K562 (cell line): ENCODE measurements at regions not wholly inside any gene's neighbourhood (a gene's known extent, or its start where the extent isn't known, plus 50 kb on each side); places are given as distances from the start of the nearest gene placed in this dataset.
A peak's percentile ranks its signal among the peaks of the same experiment; 100 is the strongest.

Experiments
- CREB3L1 ChIP-seq: fragments of 450-650 bp; IDR thresholded peaks from 2 replicates; pipeline ENCODE4 v1.6.1; 2014; ENCODE audit warnings: low read depth, mild to moderate bottlenecking, moderate library complexity, borderline replicate concordance
- DPF2 ChIP-seq: fragments of 450-650 bp; IDR thresholded peaks from 2 replicates; pipeline ENCODE4 v1.6.1; 2016
- E2F8 ChIP-seq: fragments of 450-650 bp; IDR thresholded peaks from 2 replicates; pipeline ENCODE4 v1.7.1; 2018; ENCODE audit warnings: mild to moderate bottlenecking, low read depth; ENCODE audit not compliant: partially characterized antibody
- MIER1 ChIP-seq: fragments of 450-650 bp; IDR thresholded peaks from 2 replicates; pipeline ENCODE4 v1.6.1; 2016; ENCODE audit warnings: antibody characterized with exemption, mild to moderate bottlenecking, low read depth
- MNT ChIP-seq, 2 experiments: fragments of 450-650 bp; conservative IDR thresholded peaks; 2 replicates each; pipeline ENCODE4 v1.6.1; 2017; ENCODE audit warnings: mild to moderate bottlenecking in 2 of 2, moderate library complexity in 2 of 2
- MXI1 ChIP-seq: IDR thresholded peaks from 2 replicates; pipeline ENCODE4 v1.6.1; 2011; ENCODE audit warnings: low read depth, mild to moderate bottlenecking, improper control_type of control experiment, low read length
- NFIC ChIP-seq: fragments of 450-650 bp; IDR thresholded peaks from 2 replicates; pipeline ENCODE4 v1.6.1; 2017; ENCODE audit warnings: mild to moderate bottlenecking, inconsistent platforms
- NR4A1 ChIP-seq, 2 experiments: fragments of 250-450 bp in 1 of 2; fragments of 450-650 bp in 1 of 2; sonication (Bioruptor Pico) in 1 of 2; IDR thresholded peaks; 2 replicates each; pipeline versions ENCODE4 v1.4.0 to v1.6.1; 2016 to 2020; ENCODE audit warnings: mild to moderate bottlenecking in 2 of 2, missing compliant biosample characterization in 1 of 2, missing genetic modification characterization in 1 of 2, moderate library complexity in 1 of 2
- RAD51 ChIP-seq: fragments of 450-650 bp; IDR thresholded peaks from 2 replicates; pipeline ENCODE4 v1.7.1; 2016; ENCODE audit warnings: low read depth, mild to moderate bottlenecking, borderline replicate concordance
- SRF ChIP-seq, 2 experiments: fragments of 250-450, 450-650 bp in 1 of 2; sonication (Bioruptor Pico) in 1 of 2; sonication (generic) in 1 of 2; formaldehyde crosslinking; IDR thresholded peaks; 2 replicates each; pipeline versions ENCODE4 v1.5.0 to v1.5.1; 2020 to 2022; ENCODE audit warnings: mild to moderate bottlenecking in 1 of 2, missing genetic modification reagents in 1 of 2
- TGIF2 ChIP-seq: sonication (generic); formaldehyde crosslinking; IDR thresholded peaks from 2 replicates; pipeline ENCODE4 v1.8.1; 2022; ENCODE audit warnings: mild to moderate bottlenecking, missing genetic modification reagents, moderate library complexity
- THAP12 ChIP-seq: fragments of 250-450 bp; sonication (Bioruptor Pico); IDR thresholded peaks from 2 replicates; pipeline ENCODE4 v1.9.0; 2021; ENCODE audit warnings: mild to moderate bottlenecking, inconsistent platforms
- ZFP36 ChIP-seq: fragments of 150-350 bp; IDR thresholded peaks from 2 replicates; pipeline ENCODE4 v1.6.1; 2018; ENCODE audit warnings: low read length, low read depth; ENCODE audit not compliant: partially characterized antibody
- ZNF121 ChIP-seq: sonication (generic); formaldehyde crosslinking; conservative IDR thresholded peaks from 2 replicates; pipeline ENCODE4 v1.8.0; 2022; ENCODE audit warnings: missing genetic modification reagents
- ZNF57 ChIP-seq: fragments of 450-650 bp; formaldehyde crosslinking; IDR thresholded peaks from 2 replicates; pipeline ENCODE4 v1.4.0; 2020; ENCODE audit warnings: mild to moderate bottlenecking, moderate library complexity
- ZNF639 ChIP-seq, 2 experiments: fragments of 200-800 bp in 1 of 2; sonication (Bioruptor generic) in 1 of 2; sonication (generic) in 1 of 2; formaldehyde crosslinking in 1 of 2; IDR thresholded peaks in 1 of 2; conservative IDR thresholded peaks in 1 of 2; 2 replicates each; pipeline versions ENCODE4 v1.5.0 to v1.6.1; 2016 to 2020; ENCODE audit warnings: missing compliant biosample characterization in 1 of 2, missing genetic modification characterization in 1 of 2, missing genetic modification reagents in 1 of 2
- ZNF778 ChIP-seq: fragments of 450-650 bp; formaldehyde crosslinking; IDR thresholded peaks from 2 replicates; pipeline ENCODE4 v1.4.0; 2020; ENCODE audit warnings: mild to moderate bottlenecking, moderate library complexity

- TF ChIP-seq DPF2, result peak; percentile 61; the same call in 1 of the 2 replicates
- TF ChIP-seq NR4A1 (CRISPR knock-in tag; IDR thresholded peaks at IDR 0.05), result no peak
- TF ChIP-seq NR4A1 (tag; IDR thresholded peaks at IDR 0.05), result no peak
- no peak for TF ChIP-seq ZNF121
- TF ChIP-seq MIER1, result no peak
- TF ChIP-seq E2F8, result no peak
- TF ChIP-seq ZFP36, result no peak
- no peak for TF ChIP-seq THAP12 (CRISPR knock-in tag)
- TF ChIP-seq ZNF57 (CRISPR knock-in tag), result no peak
- no peak for TF ChIP-seq MXI1
- 0 out of 2 replicates have a peak, but pooled peaks have one; percentile 11 for TF ChIP-seq NFIC
- no peak for TF ChIP-seq MNT (conservative IDR thresholded peaks at IDR 0.05)
- no peak for TF ChIP-seq ZNF639 (CRISPR knock-in tag; conservative IDR thresholded peaks at IDR 0.05 in 1 of 2, IDR thresholded peaks at IDR 0.05 in 1 of 2)
- TF ChIP-seq TGIF2 (CRISPR knock-in tag), result no peak
- TF ChIP-seq CREB3L1, result no peak
- no peak for TF ChIP-seq SRF (CRISPR knock-in tag; IDR thresholded peaks at IDR 0.05)
- TF ChIP-seq RAD51, result no peak
- no peak for TF ChIP-seq ZNF778 (CRISPR knock-in tag)
These were observed 457.1 kb downstream of the TYW1 start (continued) for GRCh38 chr7:67453580-67454380.
